HepG2 (cell line): ENCODE measurements at regions not wholly inside any gene's neighbourhood (a gene's known extent, or its start where the extent isn't known, plus 50 kb on each side); places are given as distances from the start of the nearest gene placed in this dataset.

Source experiments
- ATAC-seq: fragments of 200-7000 bp; cut with Tn5 transposase; 3 replicates; pipeline ENCODE4 v1.9.1; 2020; ENCODE audit warnings: mild to moderate bottlenecking, moderate library complexity
- BruUV-seq: library from RNA; stranded (reverse); fragments of 400-500 nt; replicated peaks from 2 replicates; lab custom pipeline; 2021; lab: Mats Ljungman, UMichigan
- CTCF ChIA-PET: fragments of 300-600 bp; formaldehyde crosslinking; extraction: SDS; loops from one replicate; lab custom pipeline; 2021; ENCODE audit warnings: low total read pairs, inconsistent platforms, low intra/inter-chr PET ratio; lab: Yijun Ruan, JAX
- POLR2A ChIA-PET: fragments of 350-600 bp; sonication (Branson Sonifier 250); formaldehyde crosslinking; loops from one replicate; lab custom pipeline; 2020; ENCODE audit warnings: antibody characterized with exemption, inconsistent platforms; lab: Yijun Ruan, JAX
- DNase-seq: peaks from one replicate; pipeline ENCODE4 v3.0.0-alpha.2; 2015; ENCODE audit warnings: low spot score
- FAIRE-seq: peaks from 3 replicates; lab custom pipeline; 2011; peaks lifted over from hg19 to GRCh38; lab: Jason Lieb, UNC
- H2AFZ ChIP-seq: one replicate; pipeline ENCODE4 v1.6.1; 2011; ENCODE audit warnings: low read length, inconsistent platforms
- H3K27ac ChIP-seq: fragments of 300-600 bp; 3 replicates; pipeline ENCODE4 v1.8.0; 2011; ENCODE audit warnings: mixed run types, mild to moderate bottlenecking, mixed read lengths, low read length, inconsistent platforms; ENCODE audit not compliant: insufficient read depth; ENCODE audit errors: extremely low read length
- H3K27me3 ChIP-seq, 2 experiments: fragments of 200-600 bp in 1 of 2; 2 replicates in 1 of 2; 3 replicates in 1 of 2; pipeline versions ENCODE4 v1.6.0 to v1.8.0; 2011; ENCODE audit warnings: low read length in 2 of 2, mild to moderate bottlenecking in 2 of 2, moderate library complexity in 2 of 2, inconsistent platforms in 1 of 2; ENCODE audit not compliant: insufficient read depth in 2 of 2, control insufficient read depth in 1 of 2
- H3K36me3 ChIP-seq, 2 experiments: fragments of 200-600 bp in 1 of 2; replicated peaks in 1 of 2; 2 replicates in 1 of 2; 3 replicates in 1 of 2; pipeline versions ENCODE4 v1.5.1 to v1.8.0; 2011; ENCODE audit warnings: low read length in 2 of 2, inconsistent platforms in 1 of 2; ENCODE audit not compliant: insufficient read depth in 2 of 2, control insufficient read depth in 1 of 2
- H3K4me1 ChIP-seq: 2 replicates; pipeline ENCODE4 v1.5.1; 2012; ENCODE audit warnings: low read length, inconsistent platforms; ENCODE audit not compliant: insufficient read depth
- H3K4me2 ChIP-seq: 2 replicates; pipeline ENCODE4 v1.6.0; 2011; ENCODE audit warnings: low read depth, low read length, inconsistent platforms
- H3K4me3 ChIP-seq, 3 experiments: fragments of 200-600 bp in 1 of 3; sonication (generic), shearing (Covaris generic) in 1 of 3; replicated peaks in 1 of 3; 2 replicates each; pipeline ENCODE4 v1.5.1; 2011 to 2016; ENCODE audit warnings: low read length in 3 of 3, inconsistent platforms in 2 of 3, low read depth in 2 of 3, mild to moderate bottlenecking in 2 of 3, control low read depth in 1 of 3, mixed read lengths in 1 of 3; ENCODE audit not compliant: insufficient read depth in 1 of 3
- H3K79me2 ChIP-seq: one replicate; pipeline ENCODE4 v1.6.1; 2011; ENCODE audit warnings: low read length, inconsistent platforms; ENCODE audit not compliant: insufficient read depth
- H3K9ac ChIP-seq: 2 replicates; pipeline ENCODE4 v1.6.0; 2011; ENCODE audit warnings: mild to moderate bottlenecking, low read depth, low read length, inconsistent platforms; ENCODE audit not compliant: insufficient read depth
- H3K9me3 ChIP-seq: 2 replicates; pipeline ENCODE4 v1.5.1; 2012; ENCODE audit warnings: mild to moderate bottlenecking, low read length
- H4K20me1 ChIP-seq: 2 replicates; pipeline ENCODE4 v1.6.0; 2011; ENCODE audit warnings: inconsistent platforms, mild to moderate bottlenecking, low read length, moderate library complexity; ENCODE audit not compliant: insufficient read depth
- ATAD3A ChIP-seq: sonication (generic); formaldehyde crosslinking; IDR thresholded peaks from 2 replicates; pipeline ENCODE4 v1.4.0; 2020; ENCODE audit warnings: missing genetic modification reagents
- EP300 ChIP-seq, 3 experiments: sonication (generic) in 1 of 3; formaldehyde crosslinking in 1 of 3; IDR thresholded peaks; 2 replicates each; pipeline versions ENCODE4 v1.5.1 to v1.6.1; 2011 to 2020; ENCODE audit warnings: low read depth in 2 of 3, low read length in 2 of 3, borderline replicate concordance in 1 of 3, improper control_type of control experiment in 1 of 3, mild to moderate bottlenecking in 1 of 3, missing genetic modification reagents in 1 of 3, moderate library complexity in 1 of 3
- GFI1 ChIP-seq: sonication (generic); formaldehyde crosslinking; IDR thresholded peaks from 2 replicates; pipeline ENCODE4 v1.5.0; 2020; ENCODE audit warnings: missing genetic modification reagents, mild to moderate bottlenecking, borderline replicate concordance
- KDM2A ChIP-seq: sonication (generic); formaldehyde crosslinking; IDR thresholded peaks from 2 replicates; pipeline ENCODE4 v1.4.0; 2020; ENCODE audit warnings: low read depth, missing genetic modification reagents, borderline replicate concordance
- TBX2 ChIP-seq: sonication (generic); formaldehyde crosslinking; IDR thresholded peaks from 2 replicates; pipeline ENCODE4 v1.5.0; 2020; ENCODE audit warnings: missing genetic modification reagents, mild to moderate bottlenecking, borderline replicate concordance
- ZNF235 ChIP-seq: sonication (generic); formaldehyde crosslinking; IDR thresholded peaks from 2 replicates; pipeline ENCODE4 v1.8.1; 2023; ENCODE audit warnings: mild to moderate bottlenecking, missing genetic modification reagents, borderline replicate concordance
- ZNF546 ChIP-seq: sonication (generic); formaldehyde crosslinking; conservative IDR thresholded peaks from 2 replicates; pipeline ENCODE4 v1.8.1; 2023; ENCODE audit warnings: mild to moderate bottlenecking, missing genetic modification reagents
- ZNF75D ChIP-seq: sonication (generic); formaldehyde crosslinking; IDR thresholded peaks from 2 replicates; pipeline ENCODE4 v1.8.1; 2023; ENCODE audit warnings: missing genetic modification reagents, mild to moderate bottlenecking, borderline replicate concordance
- ZNF816 ChIP-seq: sonication (generic); formaldehyde crosslinking; IDR thresholded peaks from 2 replicates; pipeline ENCODE4 v1.8.0; 2022; ENCODE audit warnings: missing genetic modification reagents, mild to moderate bottlenecking, borderline replicate concordance
- ZNF839 ChIP-seq: sonication (generic); formaldehyde crosslinking; IDR thresholded peaks from 2 replicates; pipeline ENCODE4 v1.4.0; 2020; ENCODE audit warnings: missing genetic modification reagents, mild to moderate bottlenecking, borderline replicate concordance
- ZNF891 ChIP-seq: sonication (generic); formaldehyde crosslinking; IDR thresholded peaks from 2 replicates; pipeline ENCODE4 v1.5.0; 2020; ENCODE audit warnings: mild to moderate bottlenecking, missing genetic modification reagents
- WGBS: methylation state at CpG from one replicate; pipeline ENCODE4 v1.1.6; 2017; ENCODE audit warnings: low lambda C conversion rate; 5-methylcytosine and 5-hydroxymethylcytosine counted together
- in situ Hi-C: cut with HindIII; loops from 2 replicates; pipeline ENCODE4 v1.10.0; 2017; ENCODE audit warnings: low pct_unique_long_range_greater_than_20kb; ENCODE audit not compliant: extremely low pct_ligation_motif_present
- intact Hi-C: fragments of 100-400 bp; cut with micrococcal nuclease; formaldehyde crosslinking; loops from one replicate; pipeline ENCODE4 v1.10.0; 2022; ENCODE audit not compliant: unreplicated experiment
- TF ChIP-seq, protein P1 (sequence below), 2 experiments: sonication (generic) in 1 of 2; formaldehyde crosslinking in 1 of 2; IDR thresholded peaks; 2 replicates each; pipeline versions ENCODE4 v1.4.0 to v1.6.1; 2016 to 2020; ENCODE audit warnings: borderline replicate concordance in 1 of 2, low read depth in 1 of 2, mild to moderate bottlenecking in 1 of 2, missing genetic modification reagents in 1 of 2
- TF ChIP-seq, protein P2 (sequence below): sonication (generic); formaldehyde crosslinking; IDR thresholded peaks from 2 replicates; pipeline ENCODE4 v1.4.0; 2020; ENCODE audit warnings: missing genetic modification reagents
- TF ChIP-seq, protein P3 (sequence below): sonication (generic); formaldehyde crosslinking; IDR thresholded peaks from 2 replicates; pipeline ENCODE4 v1.8.1; 2023; ENCODE audit warnings: missing genetic modification reagents, mild to moderate bottlenecking, borderline replicate concordance

DNA sequence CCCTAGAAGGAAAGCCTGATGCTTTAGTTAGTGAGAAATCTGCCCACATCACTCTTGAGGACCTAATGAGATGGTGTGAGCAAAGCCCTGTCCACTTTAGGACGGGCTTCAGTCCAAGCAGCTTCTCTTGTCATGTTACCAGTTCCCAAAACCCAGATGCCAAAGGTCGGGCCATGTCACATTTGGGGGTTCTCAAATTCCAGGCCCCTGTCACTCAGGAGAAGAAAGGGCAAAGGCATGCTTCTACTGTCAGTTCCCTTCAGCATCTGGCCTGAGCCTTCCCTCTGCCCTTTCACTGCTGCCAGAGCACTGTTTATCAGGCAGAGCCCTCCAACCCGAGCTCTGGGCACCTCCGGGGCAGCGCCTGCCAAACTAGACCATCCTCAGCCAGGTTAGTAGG lies 556.0 kb downstream of the BNC2 start (continued):
- TF ChIP-seq, protein P1, sequence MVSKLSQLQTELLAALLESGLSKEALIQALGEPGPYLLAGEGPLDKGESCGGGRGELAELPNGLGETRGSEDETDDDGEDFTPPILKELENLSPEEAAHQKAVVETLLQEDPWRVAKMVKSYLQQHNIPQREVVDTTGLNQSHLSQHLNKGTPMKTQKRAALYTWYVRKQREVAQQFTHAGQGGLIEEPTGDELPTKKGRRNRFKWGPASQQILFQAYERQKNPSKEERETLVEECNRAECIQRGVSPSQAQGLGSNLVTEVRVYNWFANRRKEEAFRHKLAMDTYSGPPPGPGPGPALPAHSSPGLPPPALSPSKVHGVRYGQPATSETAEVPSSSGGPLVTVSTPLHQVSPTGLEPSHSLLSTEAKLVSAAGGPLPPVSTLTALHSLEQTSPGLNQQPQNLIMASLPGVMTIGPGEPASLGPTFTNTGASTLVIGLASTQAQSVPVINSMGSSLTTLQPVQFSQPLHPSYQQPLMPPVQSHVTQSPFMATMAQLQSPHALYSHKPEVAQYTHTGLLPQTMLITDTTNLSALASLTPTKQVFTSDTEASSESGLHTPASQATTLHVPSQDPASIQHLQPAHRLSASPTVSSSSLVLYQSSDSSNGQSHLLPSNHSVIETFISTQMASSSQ (IDR thresholded peaks at IDR 0.05; ENCODE audit: low read depth): no peak
- TF ChIP-seq, protein P1 (CRISPR knock-in tag; IDR thresholded peaks at IDR 0.05; ENCODE audit: borderline replicate concordance): no peak
- TF ChIP-seq ZNF235 (CRISPR knock-in tag) (no peak), GFI1 (no peak), KDM2A (CRISPR knock-in tag) (no peak)
- TF ChIP-seq, protein P2, sequence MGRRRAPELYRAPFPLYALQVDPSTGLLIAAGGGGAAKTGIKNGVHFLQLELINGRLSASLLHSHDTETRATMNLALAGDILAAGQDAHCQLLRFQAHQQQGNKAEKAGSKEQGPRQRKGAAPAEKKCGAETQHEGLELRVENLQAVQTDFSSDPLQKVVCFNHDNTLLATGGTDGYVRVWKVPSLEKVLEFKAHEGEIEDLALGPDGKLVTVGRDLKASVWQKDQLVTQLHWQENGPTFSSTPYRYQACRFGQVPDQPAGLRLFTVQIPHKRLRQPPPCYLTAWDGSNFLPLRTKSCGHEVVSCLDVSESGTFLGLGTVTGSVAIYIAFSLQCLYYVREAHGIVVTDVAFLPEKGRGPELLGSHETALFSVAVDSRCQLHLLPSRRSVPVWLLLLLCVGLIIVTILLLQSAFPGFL (CRISPR knock-in tag): no peak

DNA sequence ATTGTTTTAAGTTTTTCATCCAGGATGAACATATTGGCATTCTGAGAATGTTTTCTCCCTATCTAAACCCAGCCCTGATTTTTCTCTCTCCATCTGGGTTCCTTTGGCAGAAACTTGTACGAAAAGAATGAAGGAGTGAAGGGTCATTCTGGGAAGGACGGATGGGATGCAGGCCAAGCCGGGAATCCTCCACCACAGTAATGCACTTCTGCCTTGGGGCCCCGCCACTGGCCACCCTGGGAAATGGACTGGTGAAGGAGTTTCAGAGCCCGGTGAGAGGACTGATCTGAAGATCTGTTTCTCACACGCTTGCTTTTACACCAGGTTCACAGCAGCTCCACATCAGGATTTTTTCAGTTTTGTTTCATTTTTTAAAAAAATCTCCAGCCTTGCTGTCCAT lies 554.8 kb downstream of the BNC2 start:
- H3K36me3 ChIP-seq: no peaks in the 10 kb centered on the region
- DNase-seq (no peak), ATAC-seq (no peak), FAIRE-seq (no peak)
- H3K79me2 ChIP-seq: no peaks in the 10 kb centered on the region
- H3K4me2 ChIP-seq: no peak overlapping the region
- no peak overlapping the region for H2AFZ ChIP-seq
- BruUV-seq: no TSS peak
- no peak overlapping the region for H3K9ac ChIP-seq
- ChIA-PET POLR2A (no interaction called here), CTCF (no interaction called here)
- 36% methylated on average over 6 of the region's 6 CpGs for WGBS
- no peaks in the 10 kb centered on the region for H3K9me3 ChIP-seq
- in situ Hi-C loops (no loop called here), intact Hi-C loops (loop anchor here (2.0 kb wide), 1 partner anchor 69 kb away; no protein-coding TSS in a partner anchor)
- H3K4me3 ChIP-seq: no peak overlapping the region
- 0 out of 2 replicates have a peak, but pooled peaks cover 2% of the 10 kb centered on the region for H4K20me1 ChIP-seq
- H3K27me3 ChIP-seq: peaks cover 2 to 9% of the 10 kb centered on the region in 2 experiments; a peak in 3 of 5 replicates
- H3K27ac ChIP-seq: no peak overlapping the region
- no peaks in the 10 kb centered on the region for H3K4me1 ChIP-seq
- TF ChIP-seq ZNF816 (CRISPR knock-in tag) (no peak), EP300 (IDR thresholded peaks at IDR 0.05; ENCODE audit: low read depth in 2 of 2, low read length in 2 of 2) (no peak), EP300 (CRISPR knock-in tag; IDR thresholded peaks at IDR 0.05; ENCODE audit: borderline replicate concordance) (no peak), ZNF891 (CRISPR knock-in tag) (no peak), ATAD3A (no peak), ZNF75D (no peak), ZNF839 (CRISPR knock-in tag) (no peak), TBX2 (CRISPR knock-in tag) (no peak), ZNF546 (CRISPR knock-in tag) (no peak)
- TF ChIP-seq, protein P3, sequence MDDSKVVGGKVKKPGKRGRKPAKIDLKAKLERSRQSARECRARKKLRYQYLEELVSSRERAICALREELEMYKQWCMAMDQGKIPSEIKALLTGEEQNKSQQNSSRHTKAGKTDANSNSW (CRISPR knock-in tag): no peak
